ENCODE measurements at regions not wholly inside any gene's neighbourhood (a gene's known extent, or its start where the extent isn't known, plus 50 kb on each side); places are given as distances from the start of the nearest gene placed in this dataset.

GRCh38 chr4:79603681-79604080 is 195.7 kb upstream of the GK2 start:
- TF ChIP-seq CTCF (IDR thresholded peaks at IDR 0.05): no peak
- no peak for TF ChIP-seq POLR2AphosphoS5 (IDR thresholded peaks at IDR 0.05)

Measured in esophagus muscularis mucosa (tissue), 3 donors.